NCI-H510A treated with DMSO at 0.1 percent for 48 hours (cell line): ENCODE measurements at regions not wholly inside any gene's neighbourhood (a gene's known extent, or its start where the extent isn't known, plus 50 kb on each side); places are given as distances from the start of the nearest gene placed in this dataset.
"Not testable (repeated sequence)": the region's sequence is repeated elsewhere in the genome, so short reads cannot be mapped to it uniquely, and the experiment has no call there.

Experiments
- DNase-seq: peaks from one replicate; lab custom pipeline; 2025; lab: John Stamatoyannopoulos, UW

- no peak for DNase-seq
Observed at GRCh38 chr6:95865857-95866256, 149.9 kb upstream of the FUT9 start.

GRCh38 chr6:95866732-95867131 lies 149.0 kb upstream of the FUT9 start:
- no peak for DNase-seq

GRCh38 chr6:95867205-95867604 lies 148.6 kb upstream of the FUT9 start:
- DNase-seq: no peak

- no peak for DNase-seq
Observed at GRCh38 chr6:95877480-95877879, 138.3 kb upstream of the FUT9 start.

GRCh38 chr6:95879856-95880255 lies 135.9 kb upstream of the FUT9 start:
- DNase-seq: no peak

- DNase-seq: no peak
Observed at GRCh38 chr6:95882371-95882770, 133.4 kb upstream of the FUT9 start.

GRCh38 chr6:95888711-95889110 lies 127.1 kb upstream of the FUT9 start:
- DNase-seq: not testable (repeated sequence)

GRCh38 chr6:95905132-95905531 lies 110.6 kb upstream of the FUT9 start:
- DNase-seq: no peak

- DNase-seq: no peak
Observed at GRCh38 chr6:95917034-95917433, 98.7 kb upstream of the FUT9 start.

GRCh38 chr6:95923518-95923917 lies 92.3 kb upstream of the FUT9 start:
- no peak for DNase-seq

- DNase-seq: no peak
Observed at GRCh38 chr6:95935736-95936135, 80.0 kb upstream of the FUT9 start.

GRCh38 chr6:95946906-95947305 lies 68.9 kb upstream of the FUT9 start:
- DNase-seq: no peak

- DNase-seq: no peak
Observed at GRCh38 chr6:95948324-95948723, 67.5 kb upstream of the FUT9 start.

- DNase-seq: no peak
Observed at GRCh38 chr6:95949985-95950384, 65.8 kb upstream of the FUT9 start.

- DNase-seq: no peak
Observed at GRCh38 chr6:95958686-95959085, 57.1 kb upstream of the FUT9 start.

- no peak for DNase-seq
Observed at GRCh38 chr6:95959261-95959660, 56.5 kb upstream of the FUT9 start.
